HG02970 (cell line): ENCODE measurements at regions not wholly inside any gene's neighbourhood (a gene's known extent, or its start where the extent isn't known, plus 50 kb on each side); places are given as distances from the start of the nearest gene placed in this dataset.

Experiments used
- ATAC-seq: cut with Tn5 transposase; IDR thresholded peaks from one replicate; pipeline ENCODE4 v1.9.1; 2021; ENCODE audit warnings: mild to moderate bottlenecking, moderate library complexity, moderate number of reproducible peaks; ENCODE audit not compliant: unreplicated experiment, low FRiP score

DNA sequence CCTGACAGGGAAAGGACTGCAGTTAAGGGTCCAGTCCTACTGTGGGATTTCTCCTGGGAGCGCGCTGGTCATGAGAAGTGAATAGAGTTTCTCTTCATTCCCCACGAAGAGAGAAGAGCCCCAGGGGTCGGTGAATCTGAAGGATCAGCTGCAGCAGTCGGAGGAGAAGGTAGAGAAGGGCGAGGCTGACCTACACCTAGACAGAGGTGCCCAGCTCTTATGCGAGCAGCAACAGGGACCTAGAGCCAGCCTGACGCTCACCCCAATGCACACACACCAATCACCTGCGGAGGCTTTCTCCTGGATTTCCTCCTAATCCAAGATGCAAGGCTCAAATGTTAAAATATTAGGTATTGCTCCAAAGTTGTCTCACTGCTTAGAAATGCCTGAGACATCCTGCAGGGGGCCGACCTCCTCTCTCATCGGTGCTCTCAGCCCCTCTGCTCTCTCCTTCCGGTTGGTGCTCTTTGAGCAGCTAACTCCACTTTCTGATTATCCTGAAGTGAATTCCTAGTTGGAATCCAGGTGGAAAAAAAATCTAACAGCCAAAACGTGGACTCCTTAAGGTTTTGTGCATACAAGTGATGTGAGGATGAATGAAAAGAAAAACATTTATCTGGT, 176.4 kb downstream of the AHR start:
- ATAC-seq = no peak

DNA sequence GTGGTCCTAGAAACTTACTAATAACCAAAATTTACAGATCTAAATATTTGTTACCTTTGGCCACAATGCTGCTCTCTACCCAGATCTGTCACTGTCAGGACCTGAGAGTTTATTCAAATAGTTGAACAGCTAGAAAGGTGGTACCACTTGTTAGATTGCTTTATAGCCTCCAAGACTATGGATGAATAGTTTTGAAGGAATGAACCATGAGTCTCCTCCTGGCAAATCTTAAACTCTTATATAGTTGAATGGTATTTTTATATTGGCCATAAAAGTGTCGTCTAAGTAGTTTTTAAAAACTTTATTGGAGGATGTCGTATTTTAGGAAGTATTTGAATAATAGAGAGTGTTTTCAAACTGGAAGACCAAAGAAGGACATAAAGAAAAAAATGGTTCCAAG, 178.7 kb downstream of the AHR start:
- no peak for ATAC-seq

DNA sequence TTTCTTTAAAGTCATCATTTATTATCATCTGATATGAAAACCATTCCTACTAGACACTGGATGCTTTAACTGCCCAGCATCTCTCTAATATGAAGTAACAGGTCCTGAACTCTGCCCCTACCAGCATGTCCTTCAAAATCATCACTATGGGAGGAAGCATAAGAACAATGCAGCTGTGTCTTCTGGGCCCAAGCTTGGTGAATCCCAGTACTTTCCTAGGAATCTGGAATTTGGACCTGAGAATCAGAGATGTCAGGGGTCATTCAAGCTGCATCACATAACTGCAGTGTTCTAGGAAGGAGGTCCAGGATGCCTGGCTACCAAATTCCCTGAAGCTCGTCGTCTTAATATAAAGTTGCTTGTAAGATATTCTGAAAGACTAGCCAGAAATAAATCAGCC, 182.7 kb downstream of the AHR start:
- ATAC-seq = no peak

DNA sequence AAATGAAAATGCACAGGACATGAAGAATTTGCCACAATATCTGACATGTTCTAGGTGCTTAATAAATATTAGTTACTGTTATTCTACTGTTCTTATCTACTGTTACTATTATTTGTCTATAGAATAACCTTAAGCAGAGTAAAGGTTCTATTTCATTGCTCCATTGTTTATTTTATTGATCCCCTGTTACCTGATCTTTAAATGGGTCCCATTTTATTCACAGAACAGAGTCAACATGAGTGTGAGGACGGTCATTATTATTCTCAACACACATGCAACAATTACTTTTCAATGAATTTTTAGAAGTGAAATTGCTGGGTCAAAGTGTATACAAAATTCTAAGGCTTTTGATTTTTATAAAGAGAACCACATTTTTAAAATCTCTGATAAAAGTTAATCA, 186.9 kb downstream of the AHR start:
- ATAC-seq = no peak

DNA sequence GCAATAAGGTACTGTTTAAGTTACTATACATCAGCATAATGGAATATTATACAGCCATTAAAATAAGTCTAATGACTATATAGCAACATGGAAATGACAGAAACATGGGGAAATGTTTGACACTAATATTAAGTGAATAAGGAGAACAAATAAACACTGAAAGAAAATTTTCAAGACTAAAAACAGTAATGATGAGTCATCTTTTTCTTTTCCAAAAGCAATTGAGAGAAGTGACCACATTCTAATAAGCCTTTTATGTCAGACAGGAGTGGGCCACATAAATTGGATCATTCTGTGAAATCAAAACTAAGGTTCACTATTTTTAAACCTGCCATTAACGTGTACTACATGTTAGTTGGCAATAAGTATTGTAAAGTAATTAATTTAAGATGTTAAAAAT, 187.5 kb downstream of the AHR start:
- no peak for ATAC-seq

DNA sequence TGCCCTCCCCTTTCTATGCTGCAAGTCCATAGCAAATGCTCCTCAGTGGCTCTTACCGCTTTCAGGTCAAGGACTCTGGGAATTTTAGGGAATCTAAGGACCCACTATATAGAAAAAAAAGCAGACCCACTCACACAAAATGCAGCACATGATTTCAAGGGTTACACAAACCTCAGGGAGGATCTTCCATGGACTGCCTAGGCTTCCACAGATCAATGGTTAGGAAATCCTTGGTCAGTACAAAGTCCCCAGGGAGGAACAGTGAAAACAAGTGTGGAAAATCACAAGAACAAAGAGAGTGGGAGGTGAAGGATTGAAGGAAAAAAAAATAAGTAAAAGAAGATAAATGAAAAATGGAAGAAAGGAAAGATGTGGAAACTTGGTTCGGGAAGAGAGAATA, 188.4 kb downstream of the AHR start:
- ATAC-seq = no peak

DNA sequence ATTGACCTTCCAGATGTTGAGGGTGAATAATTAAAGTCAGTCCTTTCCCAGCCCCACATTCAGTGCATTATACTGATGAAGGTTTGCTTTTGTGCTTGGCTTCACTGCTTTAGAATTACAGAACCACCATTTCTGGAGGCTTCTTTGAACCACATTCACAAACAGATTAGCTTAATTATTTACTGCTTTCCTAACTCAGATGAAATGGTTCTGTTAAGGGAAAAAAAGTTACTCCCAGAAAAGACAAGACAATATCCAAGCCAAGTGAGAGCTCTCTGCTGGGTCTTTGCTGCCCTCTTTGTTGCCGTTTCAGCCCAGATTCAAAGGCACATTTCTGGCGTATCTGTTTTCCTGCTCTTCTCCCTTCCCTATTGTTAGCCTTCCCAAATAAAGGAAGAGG, 188.9 kb downstream of the AHR start:
- no peak for ATAC-seq

DNA sequence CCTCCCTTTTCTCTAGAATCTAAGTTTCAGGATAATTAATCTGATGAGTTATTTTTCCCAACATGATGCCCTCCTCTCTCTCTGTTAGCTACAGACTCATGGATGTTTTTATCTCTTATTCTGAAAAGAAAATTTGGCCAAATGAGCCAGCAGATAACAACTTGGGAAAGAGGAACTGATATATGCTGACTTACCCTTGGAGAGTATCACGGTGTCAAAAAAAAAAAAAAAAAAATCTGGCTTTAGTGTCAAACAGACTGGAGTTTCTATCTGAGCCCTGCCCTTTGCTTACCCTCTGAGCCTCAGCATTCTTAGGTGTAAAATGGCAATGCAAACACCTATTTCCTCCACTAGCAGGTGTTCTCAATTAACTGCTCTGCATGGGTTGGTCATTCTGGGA, 190.4 kb downstream of the AHR start:
- no peak for ATAC-seq

DNA sequence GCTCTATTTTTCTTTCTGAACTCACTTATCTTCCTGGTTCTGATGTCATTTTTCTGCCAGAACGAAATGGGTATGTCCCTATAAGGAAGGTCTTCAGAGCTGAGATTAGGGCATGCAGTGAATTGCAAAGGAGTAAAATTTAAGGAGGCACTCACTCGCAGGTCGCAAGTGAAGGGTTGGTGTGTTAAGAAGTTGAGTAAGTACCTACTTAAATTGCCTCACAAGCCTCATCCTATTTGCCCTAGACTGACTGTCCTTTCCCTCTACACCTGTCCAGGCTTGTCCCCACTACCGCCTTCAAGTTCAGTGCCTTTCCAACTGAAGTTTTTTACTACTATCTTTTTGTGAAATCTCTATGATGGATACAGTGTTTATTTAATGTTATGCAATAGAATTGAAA, 191.5 kb downstream of the AHR start:
- ATAC-seq = no peak

DNA sequence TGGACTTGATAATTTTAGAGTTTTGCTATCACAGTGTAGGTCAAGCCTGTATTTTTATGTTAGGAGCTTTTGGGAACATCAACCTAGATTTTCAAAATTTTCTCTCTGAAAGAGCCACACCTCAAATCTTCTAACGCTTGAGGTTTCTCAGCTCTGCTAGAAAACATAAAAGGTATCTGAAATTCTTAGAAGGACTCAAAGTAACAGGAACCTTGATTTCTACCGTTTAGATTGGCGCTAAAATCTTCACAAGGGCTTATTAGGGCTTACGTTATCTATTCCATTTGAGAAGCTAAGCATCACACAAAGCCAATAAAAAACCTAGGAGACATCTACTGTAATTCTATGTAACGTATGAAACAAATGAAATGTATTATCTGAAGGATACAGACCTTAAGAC, 192.4 kb downstream of the AHR start:
- ATAC-seq = no peak

DNA sequence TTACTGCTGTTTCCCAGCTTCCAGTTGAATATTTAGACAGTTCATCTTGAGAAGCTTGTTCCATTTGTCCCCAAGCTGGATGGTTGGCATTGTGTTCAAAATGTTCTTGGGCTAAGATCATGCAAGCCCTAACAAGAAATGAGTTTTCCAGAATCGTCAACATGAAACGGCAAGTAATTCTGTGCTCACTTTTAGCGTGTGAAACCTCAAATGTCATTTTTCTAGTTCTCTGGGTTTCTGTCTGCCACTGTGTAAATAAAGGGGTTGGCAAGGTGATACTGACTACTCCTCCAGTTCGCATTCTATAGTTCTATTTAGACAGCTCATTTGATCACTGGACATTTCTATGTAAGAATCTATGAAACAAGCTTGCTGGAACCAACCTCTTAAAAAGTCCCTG, 194.0 kb downstream of the AHR start:
- ATAC-seq = no peak

DNA sequence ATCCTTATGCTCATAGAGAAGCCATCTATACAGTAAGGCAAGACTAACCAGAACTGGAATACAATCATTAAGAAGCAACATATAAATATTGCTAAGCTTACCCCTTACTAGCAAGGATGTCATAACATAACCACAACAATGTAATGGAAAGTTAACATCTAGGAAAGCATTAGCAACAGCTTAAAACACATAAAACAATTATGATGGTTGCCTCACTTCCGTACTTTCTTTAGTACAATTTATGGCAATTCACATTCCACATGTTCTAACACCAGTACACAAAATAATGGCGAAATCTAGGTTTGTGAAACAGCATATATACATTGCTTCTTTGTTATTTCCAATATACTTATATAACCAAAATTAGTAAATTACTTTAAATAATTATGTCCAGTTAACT, 195.0 kb downstream of the AHR start:
- no peak for ATAC-seq

DNA sequence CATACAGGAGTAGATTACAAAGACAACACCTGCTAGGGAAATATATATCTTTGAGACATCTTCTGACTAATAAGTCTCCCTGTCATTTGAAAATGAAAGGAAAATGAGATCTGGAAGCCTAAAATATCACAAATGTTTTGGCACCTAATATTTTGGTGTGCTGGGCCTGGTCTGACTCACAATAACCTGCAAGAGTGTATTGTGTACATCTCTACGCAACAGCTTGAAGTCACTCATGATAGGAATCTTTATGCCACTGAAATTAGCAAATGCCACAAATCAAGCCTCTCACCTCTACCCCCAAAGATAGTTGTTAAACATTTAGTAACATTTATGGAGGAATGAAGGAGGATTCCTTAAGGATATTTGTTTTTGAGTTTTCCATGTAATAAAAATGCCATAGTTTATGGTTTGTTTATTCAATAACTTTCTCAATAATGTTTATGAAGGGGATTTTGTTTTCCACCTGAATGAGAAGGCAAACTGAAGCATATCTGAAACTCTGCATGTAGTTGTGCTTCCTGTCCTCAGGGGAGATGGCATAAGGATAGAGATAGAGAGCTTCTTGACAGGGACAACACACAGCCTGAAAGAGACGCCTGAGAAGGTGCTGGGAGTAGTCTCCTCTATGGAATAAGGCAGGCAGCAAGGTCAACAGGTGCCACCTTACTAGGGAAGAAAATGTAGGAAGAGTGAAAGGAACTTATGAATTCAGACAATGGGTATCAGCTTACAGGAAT, 197.4 kb downstream of the AHR start:
- no peak for ATAC-seq

DNA sequence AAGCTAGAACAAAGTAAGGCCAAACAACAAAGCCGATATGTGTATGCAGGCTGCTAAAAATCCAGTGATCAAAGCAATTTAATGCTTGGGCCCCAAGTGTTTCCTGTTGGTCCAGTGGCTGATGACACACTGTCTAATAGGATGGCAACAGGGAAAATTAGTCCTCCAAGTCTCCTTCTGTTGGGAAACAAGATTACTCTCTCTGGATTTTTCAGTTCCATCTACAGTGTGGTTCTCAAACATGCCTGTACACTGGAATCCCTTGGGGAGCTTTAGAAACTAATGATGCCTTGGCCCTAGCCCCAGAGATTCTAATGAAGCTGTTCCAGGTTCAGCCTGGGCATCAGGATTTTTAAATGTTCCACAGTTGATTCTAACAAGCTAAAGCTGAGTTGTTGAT, 198.7 kb downstream of the AHR start:
- ATAC-seq = no peak

DNA sequence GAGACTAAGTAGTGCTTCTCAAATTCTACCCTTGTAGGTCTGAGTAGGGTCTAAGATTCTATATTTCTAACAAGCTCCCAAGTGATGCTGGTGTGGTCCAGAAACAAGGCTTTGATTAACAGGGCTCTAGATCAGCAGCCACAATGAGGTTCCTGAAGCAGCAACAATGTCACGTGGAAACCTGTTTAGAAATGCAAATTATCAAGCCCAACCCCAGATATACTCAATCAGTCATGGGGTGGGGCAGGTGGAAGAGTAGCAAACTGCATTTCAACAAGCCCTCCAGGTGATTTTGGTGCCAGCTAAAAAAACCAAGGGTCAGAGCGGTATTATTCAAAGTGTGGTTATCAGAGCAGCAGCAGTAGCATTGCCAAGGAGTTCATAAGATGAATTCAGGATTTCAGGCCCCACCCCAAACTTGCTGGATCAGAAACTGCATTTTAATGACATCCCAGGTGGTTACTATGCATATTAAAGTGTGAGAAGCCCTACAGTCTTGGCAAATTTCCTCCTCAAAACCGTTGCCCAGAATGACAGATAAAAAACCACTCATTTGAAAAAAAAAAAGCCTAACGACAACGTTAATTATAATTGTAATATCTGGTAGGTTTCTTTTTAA, 199.2 kb downstream of the AHR start:
- ATAC-seq = no peak

DNA sequence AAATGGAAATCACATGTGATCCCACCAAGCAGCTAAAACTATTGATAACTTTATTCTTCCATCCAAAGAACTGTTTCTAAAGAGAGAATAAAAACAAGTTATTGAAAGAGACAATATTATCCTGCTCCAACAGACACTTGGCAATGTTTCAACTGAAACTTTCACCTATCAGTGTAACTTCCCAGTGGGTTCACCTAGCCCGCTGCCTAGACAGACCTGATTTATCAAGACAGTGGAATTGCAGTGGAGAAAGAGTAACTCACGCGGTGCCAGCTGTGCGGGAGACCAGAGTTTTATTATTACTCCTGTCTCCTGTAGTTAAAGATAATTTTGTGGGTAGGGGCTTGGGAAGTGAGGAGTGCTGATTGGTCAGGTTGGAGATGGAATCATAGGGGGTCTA, 199.8 kb downstream of the AHR start:
- no peak for ATAC-seq

DNA sequence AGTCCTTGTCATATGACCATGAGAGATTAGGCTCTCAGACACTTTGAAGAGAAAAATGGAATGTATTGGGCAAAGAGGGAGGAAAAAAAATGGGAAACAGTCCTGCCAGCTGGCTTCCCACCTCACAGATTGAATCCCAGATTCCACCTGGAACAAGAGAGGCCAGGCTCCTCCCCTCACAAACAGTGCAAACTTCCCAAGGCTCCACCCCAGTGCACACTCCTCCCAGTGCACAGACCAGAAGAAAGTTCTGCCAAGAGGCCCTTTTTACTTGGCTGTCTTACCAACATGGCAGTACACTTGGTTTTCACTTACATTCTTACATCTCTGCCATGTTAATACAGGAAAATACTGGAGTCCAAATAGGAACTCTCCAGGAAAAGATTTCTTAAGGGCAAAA, 202.3 kb downstream of the AHR start:
- ATAC-seq = no peak

DNA sequence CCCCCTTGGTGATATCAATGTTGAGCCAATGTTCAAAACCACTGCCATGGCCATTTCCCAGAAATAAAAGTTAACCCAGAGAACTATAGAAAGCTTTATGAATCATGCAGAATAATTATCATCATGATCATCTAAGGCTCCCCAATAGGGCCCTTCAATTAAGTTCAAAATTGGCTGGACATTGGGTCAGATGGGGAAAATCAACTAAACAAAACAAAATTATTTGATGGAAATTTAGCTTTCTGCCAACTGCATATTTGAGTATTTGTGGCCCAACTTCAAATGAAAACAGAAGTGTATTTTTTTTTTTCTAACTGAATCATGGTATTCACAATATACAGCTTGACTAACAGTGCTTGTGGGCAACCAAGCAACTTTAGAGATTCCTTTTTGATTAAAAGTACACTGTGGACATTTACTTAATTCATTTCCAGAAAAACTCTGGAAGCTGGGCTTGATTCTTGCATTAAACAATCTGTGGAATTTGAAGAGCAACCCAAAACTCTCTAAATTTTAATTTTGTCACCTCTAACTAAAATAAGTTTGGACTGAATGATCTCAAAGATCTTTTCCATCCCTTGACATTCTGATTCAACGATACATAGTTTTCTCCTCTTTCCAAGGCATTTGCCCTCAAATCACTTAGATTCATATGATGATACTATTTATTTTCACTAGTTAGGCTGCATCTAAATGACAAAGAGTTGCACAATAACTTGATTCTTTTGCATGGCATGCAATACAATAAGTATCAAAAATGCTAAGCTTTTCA, 203.2 kb downstream of the AHR start:
- no peak for ATAC-seq

DNA sequence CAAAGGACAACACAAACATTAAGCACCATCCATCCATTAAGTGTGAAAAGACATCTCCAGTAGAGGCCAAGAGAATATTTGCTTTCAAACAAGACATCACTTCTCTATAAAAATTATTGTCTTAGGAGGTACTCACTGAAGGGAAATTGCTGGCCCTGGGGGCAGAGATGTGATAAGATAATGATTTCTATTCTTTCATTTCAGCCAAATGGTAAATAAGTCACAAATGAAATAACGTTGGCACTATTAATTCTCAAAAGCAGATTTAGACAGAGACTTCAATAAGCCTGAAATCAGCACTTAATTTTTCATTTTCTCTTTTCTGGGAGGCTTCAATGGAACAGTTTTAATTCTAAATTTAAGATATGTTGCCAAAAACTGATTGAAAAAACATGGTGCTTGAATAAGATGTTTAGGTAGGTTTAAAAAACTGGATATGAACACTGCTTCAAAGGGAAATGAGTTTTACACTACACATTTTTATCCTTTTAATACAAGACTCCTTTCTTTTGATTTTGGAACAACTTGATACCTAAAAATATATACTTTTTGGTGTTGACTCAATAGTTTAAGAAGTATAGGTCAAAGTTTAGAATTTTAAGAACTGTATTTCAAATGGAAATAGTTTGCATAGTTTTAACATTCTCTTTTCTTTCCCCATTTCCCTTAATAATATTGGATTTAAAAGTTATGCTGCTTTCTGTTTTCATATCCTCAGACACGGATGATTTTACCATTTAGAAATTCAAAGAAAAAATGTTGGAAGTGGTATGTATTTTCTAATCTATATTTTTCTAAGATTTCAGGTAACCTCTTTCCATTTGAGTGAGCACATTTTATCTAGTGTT, 204.0 kb downstream of the AHR start:
- no peak for ATAC-seq

DNA sequence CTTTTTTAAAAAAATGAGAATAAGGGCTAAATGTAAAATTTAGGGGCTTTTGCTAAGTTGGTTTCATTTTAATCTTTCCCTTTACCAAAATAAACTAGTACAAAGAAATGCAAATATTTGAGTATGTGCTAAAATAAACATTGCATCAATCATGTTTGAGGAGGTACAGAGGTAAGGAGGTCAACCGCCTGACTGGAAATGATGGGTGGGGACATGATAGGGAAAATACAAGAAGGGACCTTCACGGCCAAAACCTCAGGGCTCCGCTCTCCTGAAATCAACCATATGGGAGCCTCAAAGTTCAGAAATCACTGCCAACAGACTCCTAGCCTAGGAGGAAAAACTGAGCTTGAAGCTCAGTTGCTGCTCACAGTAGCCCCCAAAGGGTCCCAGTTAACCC, 207.6 kb downstream of the AHR start:
- no peak for ATAC-seq

DNA sequence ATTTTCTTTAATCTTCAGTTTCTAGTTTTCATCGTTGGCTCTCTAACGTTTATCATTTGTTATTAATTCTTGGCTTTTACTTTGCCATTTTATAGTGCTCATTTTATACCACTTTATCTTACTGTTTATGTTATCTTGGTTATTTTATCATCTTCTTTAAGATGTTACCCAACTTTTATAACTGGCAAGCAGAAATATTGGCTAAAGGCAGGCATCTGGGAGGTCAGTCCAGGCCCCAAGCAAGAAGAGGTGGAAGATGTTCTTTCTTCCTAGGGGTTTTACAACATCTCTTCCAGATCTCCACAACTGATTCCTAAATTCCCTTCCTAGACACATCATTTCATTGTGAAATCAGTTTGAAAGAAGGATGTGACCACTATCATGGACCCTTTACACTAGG, 208.1 kb downstream of the AHR start:
- no peak for ATAC-seq
